ENCODE measurements at regions not wholly inside any gene's neighbourhood (a gene's known extent, or its start where the extent isn't known, plus 50 kb on each side); places are given as distances from the start of the nearest gene placed in this dataset.
"Not testable (repeated sequence)": the region's sequence is repeated elsewhere in the genome, so short reads cannot be mapped to it uniquely, and the experiment has no call there.

DNA sequence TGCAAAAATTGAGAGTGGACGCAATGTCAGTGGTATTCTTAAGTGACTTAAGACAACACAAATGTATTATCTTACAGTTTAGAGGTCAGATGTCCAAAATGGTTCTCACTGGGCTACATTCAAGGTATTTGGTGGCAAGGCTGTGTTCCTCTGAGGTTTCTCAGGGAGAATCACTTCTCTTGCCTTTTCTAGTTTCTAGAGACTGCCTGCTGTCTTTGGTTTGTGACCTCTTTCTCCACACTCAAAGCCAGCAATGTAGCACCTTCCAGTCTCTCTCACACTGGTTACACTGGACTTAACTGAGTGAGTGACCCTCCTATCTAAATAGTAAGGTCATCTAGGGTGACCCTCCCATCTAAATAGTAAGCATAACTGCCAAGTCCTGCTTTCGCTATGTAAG lies 613.2 kb upstream of the COBL start:
- DNase-seq (ENCODE audit: low read depth): no peak

DNA sequence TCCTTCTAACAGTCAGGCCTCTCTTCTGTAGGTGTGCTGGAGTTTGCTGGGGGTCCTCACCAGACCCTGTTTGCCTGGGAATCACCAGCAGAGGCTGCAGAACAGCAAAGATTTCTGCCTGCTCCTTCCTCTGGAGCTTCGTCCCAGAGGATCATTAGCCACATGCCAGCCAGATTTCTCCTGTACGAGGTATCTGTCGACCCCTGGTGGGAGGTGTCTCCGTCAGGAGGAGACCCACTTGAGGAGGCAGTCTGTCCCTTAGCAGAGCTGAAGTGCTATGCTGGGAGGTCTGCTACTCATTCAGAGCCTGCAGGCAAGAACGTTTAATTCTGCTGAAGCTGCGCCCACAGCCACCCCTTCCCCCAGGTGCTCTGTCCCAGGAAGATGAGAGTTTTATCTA lies 611.1 kb upstream of the COBL start:
- DNase-seq (ENCODE audit: low read depth): no peak

DNA sequence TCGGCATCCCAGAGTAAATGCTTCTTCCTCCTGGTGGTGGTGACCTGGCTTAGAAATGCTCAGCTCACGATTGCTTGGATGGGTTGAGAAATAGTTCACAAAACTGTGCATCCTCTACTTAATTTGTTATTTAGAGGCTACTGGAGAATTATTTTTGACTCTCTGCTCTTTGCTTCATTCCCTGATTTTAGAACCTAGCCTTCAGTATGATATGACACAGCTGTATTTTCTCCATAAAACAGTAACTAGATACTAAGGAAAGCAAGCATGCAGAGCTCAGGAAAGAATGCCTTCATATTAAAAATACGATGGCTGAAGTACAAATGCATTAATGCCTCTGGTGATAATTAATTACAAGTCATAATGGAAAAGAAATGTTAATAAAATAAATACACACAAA lies 602.0 kb upstream of the COBL start:
- DNase-seq (ENCODE audit: low read depth): no peak

DNA sequence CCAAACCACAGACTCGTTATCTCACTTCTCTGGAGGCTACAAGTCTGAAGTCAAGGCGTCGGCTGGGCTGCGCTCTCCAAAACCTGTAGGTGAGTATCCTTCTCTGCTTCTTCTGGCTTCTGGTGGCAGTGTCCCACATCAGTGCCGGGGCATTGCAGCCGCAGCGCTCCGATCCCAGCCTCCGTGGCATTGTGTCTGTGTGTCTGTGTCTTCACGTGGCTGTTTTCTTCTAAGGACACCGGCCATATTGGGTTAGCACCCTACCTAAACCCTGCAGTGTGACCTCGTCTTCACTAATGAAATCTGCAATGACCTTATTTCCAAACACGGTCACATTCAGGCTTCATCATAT lies 584.9 kb upstream of the COBL start:
- DNase-seq (ENCODE audit: low read depth): no peak

DNA sequence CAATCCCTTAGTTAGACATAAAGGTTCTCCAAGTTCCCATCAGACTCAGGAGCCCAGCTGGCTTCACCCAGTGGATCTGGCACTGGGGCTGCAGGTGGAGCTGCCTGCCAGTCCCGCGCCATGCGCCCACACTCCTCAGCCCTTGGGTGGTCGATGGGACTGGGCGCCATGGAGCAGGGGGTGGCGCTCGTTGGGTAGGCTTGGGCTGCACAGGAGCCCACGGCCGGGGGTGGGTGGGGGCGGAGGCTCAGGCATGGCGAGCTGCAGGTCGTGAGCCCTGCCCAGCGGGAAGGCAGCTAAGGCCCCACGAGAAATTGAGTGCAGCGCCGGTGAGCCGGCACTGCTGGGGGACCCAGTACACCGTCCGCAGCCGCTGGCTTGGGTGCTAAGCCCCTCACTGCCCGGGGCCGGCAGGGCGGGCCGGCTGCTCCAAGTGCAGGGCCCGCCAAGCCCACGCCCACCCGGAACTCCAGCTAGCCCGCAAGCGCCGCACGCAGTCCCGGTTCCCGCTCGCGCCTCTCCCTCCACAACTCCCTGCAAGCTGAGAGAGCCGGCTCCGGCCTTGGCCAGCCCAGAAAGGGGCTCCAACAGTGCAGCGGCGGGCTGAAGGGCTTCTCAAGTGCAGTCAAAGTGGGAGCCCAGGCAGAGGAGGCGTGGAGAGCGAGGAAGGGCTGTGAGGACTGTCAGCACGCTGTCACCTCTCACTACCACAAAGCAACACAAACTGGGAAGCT lies 584.3 kb upstream of the COBL start:
- DNase-seq (ENCODE audit: low read depth): not testable (repeated sequence)

DNA sequence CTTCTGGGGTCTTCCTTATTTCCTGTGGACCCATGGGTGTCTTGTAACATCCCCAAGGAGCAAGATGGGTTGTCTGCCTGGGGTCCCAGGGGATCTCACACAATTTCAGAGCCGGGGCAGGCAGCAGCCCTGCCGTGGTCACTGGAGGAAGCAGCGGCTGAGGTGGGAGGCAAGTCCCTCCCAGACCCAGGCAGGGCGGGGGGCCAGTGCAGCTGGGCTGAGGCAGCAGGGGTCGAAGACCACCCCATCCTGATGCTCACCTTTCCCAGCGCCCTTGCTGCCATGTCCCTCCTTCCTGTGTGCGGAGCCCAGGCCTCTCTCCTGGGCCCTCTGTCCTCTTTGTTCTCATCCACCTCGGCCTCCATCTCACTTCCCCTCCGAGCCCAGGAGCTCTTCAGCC lies 583.0 kb upstream of the COBL start:
- DNase-seq (ENCODE audit: low read depth): no peak

DNA sequence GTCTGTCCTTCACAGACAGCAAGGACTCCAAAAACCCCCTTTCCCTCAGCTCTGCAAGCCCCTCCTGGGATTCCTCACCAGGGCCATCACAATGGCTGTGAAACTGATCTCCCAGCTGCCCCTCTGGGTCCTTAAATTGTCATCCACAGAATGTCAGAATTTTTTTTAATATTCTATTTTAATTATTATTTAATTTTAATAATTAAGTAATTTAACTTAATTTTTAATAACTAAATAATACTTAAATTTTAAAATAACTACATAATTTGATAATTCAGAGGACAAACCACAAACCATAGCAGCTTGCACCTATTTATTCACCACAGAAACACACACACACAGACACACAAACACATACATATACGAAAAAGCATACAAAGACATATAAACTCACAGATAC lies 565.8 kb upstream of the COBL start:
- DNase-seq (ENCODE audit: low read depth): no peak

DNA sequence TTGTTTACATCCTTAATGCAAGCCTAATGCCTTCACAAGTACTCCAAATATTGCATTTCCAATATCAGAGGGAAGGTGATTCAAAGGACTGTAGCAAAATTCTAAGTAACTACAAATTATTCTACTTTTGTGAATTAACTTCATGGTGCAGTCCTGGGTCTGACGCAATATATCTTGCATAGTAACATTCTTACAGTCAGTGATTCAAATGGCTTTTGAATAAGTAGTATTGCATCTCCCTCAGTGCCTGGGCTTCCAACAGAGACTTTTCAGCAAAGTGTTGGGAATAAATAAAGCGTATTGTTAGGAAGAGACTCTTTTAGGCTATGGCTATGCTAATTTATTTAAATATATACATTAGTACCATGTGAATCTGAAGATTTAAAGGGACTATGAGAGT lies 564.7 kb upstream of the COBL start:
- no peak for DNase-seq (ENCODE audit: low read depth)

DNA sequence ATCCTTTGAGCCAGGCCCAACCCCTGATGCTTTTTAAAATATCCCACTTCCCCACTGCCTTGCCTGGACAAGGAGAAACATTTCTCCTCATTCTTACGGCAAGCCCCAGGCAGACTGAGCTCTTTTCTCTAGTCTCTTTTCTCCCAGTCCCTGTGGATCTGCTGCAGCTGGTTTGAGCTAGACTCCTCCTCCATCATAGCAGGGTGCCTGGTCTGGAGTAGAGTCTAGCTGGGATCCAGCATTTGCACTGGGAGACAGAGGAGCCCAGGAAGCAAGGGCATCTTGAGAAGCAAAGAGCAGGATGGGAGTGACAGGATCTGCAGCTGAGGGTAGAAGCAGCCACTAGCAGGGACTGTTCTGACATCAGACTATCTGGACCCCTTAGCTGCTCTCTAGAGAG lies 562.3 kb upstream of the COBL start:
- no peak for DNase-seq (ENCODE audit: low read depth)

DNA sequence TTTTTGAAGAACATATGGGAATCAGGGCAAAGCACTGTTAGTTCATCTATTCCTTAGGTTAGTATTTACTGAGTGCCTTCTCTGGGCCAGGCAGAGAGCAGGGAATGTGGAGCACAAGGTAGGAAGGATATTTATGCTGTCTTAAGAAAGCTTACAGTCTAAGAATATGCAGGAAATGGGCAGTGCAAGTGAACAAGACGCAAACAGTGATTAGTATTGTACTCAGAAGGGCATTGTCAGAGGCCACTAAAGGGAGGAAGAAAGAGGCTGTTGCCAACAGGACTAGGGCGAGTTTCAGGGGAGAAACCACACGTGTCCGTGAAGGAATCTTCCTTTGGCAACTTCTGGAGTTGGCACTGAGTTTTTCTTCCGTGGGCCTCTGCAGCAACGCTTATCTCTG lies 552.8 kb upstream of the COBL start:
- no peak for DNase-seq (ENCODE audit: low read depth)

DNA sequence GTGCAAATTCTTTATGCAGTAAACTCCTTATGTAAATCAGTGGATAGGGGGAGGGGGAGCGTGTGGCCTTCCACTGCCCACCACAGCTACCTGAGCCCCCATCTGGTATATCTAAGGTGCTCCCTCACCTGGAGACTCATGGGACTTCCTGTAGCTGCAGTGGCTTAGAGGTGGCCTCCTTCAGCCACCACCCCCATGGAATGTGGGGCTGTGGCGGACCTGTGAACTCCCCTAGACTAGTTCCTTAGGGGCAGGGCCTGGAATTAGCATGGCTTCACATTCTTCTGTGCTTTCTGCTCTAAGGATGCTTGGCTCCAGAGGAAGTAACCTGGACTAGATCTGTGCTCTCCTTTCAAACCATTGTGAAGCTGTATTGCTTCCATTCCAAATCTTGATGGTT lies 550.5 kb upstream of the COBL start:
- no peak for DNase-seq (ENCODE audit: low read depth)

DNA sequence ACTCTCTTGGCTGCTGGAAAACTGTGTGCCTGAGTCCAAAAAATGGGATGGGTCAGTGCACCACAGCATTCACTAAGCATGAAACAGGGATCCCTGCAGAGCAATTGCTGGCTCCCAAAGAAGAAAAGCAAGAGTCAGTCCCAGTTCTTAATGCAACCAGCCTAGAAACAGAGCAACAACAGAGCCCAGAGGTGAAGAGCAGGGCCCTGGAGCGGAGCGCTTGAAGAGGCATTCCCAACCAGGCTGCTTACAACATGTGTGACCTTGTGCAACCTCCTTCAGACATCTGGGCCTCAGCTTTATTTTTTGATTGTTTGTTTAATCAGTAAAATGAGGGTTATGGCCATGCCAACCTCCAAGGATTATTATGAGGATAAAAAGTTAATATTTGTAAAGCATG lies 543.7 kb upstream of the COBL start:
- no peak for DNase-seq (ENCODE audit: low read depth)

DNA sequence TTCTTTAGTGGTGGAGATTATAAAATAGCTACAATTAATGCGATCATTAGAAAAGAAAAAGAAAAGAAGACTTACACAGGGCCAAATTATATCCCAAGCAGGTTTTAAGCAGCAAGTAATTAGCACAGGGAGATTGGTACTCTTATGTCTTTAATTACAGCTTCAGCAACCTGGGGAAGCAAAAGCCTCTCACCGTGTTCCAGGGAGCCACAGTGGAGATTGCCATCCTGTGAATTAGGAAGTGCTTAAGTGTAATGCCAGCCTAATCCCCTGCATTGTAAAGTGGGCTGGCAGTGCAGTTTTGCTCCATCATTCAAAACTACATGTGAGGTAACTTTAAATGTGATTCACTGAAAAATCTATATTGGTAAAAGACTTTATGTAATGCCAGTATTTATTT lies 533.5 kb upstream of the COBL start:
- no peak for DNase-seq (ENCODE audit: low read depth)

DNA sequence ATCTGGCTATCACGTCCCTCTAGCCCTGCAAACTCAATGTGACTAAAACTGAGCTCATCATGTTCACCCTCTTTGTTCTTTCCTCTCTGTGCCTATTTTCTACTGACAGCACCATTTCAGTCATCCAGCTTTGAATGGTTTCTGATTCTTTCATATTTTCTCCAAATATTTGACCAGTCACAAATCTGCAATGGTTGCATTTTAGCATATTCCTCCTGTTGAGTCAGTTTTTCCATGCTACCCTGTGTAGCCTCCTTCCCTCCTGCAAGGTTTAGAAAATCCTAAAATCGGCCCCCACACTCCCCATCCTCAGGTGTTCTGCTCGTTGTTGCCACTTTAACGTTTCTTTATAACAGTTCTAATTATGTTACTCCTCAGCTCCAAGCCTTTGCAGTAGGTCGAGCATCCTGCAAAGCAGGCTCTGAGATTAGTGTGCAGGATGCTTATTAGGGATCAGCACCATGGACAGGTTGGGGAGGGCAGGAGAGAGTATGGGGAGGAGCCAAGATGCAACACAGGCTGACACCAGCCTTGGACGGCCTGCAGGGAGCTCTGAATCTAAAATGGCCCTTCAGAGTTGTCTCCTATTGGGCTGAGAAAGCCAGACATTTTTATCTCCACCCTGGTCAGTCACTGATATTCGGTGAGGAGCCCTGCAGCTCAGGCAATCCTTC lies 531.0 kb upstream of the COBL start:
- DNase-seq (ENCODE audit: low read depth): no peak

DNA sequence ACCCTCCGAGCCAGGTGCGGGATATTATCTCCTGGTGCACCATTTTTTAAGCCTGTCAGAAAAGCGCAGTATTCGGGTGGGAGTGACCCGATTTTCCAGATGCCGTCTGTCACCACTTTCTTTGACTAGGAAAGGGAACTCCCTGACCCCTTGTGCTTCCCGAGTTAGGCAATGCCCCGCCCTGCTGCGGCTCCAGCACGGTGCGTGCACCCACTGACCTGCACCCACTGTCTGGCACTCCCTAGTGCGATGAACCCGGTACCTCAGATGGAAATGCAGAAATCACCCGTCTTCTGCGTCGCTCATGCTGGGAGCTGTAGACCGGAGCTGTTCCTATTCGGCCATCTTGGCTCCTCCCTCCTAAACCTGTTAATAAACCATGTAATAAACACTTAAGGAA lies 522.5 kb upstream of the COBL start:
- DNase-seq (ENCODE audit: low read depth): not testable (repeated sequence)

DNA sequence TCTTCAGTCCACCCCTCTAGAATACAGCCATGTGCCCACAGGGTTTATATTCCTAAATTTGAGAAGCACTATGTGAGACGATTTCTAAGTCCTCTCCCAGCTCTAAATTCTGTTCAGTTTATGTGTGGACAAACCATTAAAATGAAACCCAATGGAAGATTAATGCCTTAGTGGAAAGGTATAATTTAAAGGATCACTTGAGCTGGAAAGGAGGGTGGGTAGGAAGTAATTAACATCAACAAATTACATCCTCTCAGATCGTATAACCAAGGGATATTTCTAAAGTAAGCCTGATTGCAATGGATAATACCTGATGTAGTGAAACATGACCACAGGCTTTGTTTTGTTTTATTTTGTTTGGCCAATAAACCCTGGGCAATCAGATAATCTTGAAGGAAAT lies 511.0 kb upstream of the COBL start:
- no peak for DNase-seq (ENCODE audit: low read depth)

DNA sequence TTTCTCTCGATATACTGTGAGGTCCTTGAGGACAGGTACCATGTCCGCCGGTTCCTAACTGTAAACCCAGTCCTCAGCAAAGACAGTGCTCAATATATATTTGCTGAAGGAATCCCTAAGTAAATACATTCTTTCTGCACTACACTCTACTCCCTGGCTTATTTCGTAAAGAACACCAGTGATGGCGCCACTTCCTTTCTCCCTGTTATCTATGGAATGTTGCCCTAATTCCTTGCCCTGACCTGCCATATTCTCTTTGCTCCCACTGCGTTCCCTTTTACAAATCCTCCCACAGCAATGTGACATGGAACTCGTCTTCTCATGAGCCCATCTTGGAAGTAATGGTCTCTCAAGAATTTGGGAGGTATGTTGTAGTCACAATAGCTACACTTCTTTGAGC lies 507.4 kb upstream of the COBL start:
- no peak for DNase-seq (ENCODE audit: low read depth)

DNA sequence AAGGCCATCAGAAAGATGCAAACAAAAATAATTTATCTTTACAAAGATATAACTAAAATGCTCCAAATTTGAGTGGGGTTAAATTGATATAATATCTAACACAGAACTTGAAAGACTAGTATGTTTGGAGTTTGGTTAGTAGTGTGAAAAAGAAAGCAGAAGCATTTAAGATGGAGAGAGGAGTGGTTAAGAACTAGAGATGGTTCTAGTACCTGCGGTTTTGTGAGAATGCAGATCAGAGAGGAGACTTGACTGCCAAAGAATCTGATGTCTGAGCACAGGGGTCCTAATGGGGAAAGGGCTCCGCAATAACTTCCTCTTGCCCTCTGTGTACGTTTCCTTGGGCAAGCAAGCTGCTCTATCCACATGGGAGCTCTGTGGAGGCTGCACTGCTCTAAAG lies 506.8 kb upstream of the COBL start:
- no peak for DNase-seq (ENCODE audit: low read depth)

DNA sequence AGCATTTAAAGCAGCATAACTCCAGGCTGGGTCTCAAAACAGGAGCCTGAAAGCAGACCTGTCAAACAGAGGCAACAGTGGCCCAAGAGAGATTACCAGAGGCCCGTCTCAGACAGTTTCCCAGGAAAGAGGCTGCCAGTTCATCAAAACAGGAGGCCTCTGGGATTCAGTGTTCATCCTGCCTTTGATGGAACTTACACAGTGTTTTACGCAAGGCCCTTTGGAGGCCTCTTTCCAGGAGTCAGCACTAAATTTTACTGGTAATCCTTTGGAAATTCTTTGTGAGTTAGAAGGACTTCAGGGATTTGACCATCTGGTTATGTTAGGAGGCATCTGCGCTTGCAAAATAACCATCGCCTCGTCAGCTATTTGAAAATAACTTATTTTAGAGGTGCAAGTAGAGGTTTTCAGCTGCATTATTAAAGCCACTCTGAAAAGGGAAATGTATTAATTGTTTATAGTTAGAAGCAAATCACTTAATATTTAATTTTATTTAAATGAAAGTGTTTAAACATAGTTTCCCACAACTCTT lies 501.2 kb upstream of the COBL start:
- DNase-seq (ENCODE audit: low read depth): no peak

DNA sequence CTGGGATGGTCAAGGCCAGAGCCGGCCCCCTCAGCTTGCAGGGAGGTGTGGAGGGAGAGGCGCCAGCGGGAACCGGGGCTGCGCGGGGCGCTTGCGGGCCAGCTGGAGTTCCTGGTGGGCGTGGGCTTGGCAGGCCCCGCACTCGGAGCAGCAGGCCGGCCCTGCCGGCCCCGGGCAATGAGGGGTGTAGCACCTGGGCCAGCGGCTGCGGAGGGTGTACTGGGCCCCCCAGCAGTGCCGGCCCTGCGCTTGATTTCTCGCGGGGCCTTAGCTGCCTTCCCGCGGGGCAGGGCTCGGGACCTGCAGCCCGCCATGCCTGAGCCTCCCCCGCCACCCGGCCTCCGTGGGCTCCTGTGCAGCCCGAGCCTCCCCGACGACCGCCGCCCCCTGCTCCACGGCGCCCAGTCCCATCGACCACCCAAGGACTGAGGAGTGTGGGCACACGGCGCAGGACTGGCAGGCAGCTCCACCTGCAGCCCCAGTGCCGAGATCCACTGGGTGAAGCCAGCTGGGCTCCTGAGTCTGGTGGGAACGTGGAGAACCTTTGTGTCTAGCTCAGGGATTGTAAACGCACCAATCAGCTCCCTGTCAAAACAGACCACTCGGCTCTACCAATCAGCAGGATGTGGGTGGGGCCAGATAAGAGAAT lies 489.3 kb upstream of the COBL start:
- not testable (repeated sequence) for DNase-seq (ENCODE audit: low read depth)

DNA sequence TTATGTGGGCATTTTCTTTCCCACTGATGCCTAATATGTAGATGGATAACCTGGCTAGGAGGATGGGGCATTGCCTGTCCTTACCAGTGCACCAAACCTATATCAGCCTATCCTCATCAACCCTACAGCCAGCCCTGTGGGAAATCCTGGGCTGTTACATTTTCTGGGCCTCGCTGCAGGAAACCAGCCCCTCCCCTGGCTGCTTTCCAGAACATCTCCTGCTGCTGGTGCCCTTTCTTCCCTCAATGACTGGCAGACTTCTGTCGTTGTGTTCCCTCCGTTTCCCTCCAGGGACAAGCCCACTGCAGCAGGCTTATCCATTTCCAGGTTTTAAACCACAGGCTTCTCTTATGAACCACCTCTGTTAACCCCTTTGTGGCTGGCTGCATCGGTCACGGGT lies 486.1 kb upstream of the COBL start:
- DNase-seq (ENCODE audit: low read depth): no peak

DNA sequence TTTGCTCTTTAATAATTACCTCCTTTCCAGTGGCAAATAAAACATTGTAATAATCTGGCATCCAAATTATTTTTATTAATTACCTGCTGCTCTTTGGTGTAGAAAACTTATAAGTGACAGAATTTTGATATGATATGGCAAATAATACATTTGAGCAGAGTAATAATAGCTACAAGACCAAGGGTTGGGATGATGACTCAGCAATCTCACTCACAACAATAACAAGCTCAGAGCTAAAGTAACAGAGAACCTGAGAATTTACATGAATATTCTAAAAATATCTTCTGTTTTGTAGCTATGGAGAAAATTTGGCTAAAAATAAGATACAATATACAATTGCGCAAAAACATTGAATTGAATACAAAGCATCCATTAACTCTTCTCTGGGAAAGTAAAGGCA lies 480.8 kb upstream of the COBL start:
- no peak for DNase-seq (ENCODE audit: low read depth)

DNA sequence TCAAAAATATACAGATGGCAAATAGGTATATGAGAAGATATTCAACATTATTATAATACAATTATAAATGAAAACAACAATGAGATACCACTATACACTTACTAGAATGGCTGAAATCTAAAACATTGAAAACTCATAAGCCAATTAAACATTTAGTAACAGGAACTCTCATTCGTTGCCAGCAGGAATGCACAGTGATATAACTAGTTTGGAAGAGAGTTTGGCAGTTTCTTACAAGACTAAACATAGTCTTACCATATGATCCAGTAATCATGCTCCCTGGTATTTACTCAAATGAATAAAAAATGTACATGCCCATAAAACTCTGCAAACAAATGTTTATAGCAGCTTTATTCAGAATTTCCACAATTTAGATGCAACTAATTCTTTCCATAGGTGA lies 476.2 kb upstream of the COBL start:
- no peak for DNase-seq (ENCODE audit: low read depth)

DNA sequence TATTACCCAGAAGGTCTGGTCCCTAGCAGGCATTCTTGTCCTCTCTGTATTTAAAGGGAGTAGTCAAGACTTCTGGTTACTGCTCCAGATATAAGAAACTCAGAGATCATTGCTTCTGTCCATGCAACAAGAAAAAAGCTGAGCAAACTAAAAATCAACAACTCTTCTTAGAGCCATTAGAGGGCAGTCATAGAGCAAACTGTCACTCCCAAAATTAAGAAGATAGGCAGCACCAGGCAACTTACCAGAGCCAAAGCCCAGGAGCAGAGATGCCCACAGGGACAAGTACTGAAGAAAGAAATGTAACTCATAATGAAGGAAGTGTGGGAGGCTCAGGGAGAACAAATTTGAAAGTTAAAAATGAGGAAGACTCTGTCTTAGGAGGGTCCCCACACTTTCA lies 472.9 kb upstream of the COBL start:
- DNase-seq (ENCODE audit: low read depth): no peak
